GM21576 (cell line): ENCODE measurements at regions not wholly inside any gene's neighbourhood (a gene's known extent, or its start where the extent isn't known, plus 50 kb on each side); places are given as distances from the start of the nearest gene placed in this dataset.
"Not testable (repeated sequence)": the region's sequence is repeated elsewhere in the genome, so short reads cannot be mapped to it uniquely, and the experiment has no call there.

Source experiments
- ATAC-seq: cut with Tn5 transposase; IDR thresholded peaks from one replicate; pipeline ENCODE4 v1.9.1; 2021; ENCODE audit warnings: mild to moderate bottlenecking, moderate library complexity; ENCODE audit not compliant: unreplicated experiment

DNA sequence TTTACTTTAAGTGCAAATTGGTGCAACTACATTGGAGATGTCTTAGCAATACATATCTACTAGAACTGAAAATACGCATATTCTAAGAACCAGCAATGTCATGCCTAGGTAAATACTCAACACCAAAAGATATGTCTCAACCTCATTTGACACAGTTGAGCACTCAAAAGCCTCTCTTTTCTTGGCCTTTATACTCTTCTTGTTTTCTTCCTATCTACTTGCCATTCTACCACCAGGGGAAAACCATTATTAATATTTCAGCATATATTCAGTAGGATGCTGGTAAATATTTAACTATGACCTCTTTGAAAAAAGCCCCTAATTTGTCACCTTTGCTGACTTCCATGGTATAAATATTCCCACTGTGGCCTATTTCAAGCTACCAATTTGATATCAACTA is 443.8 kb downstream of the LRRC70 start:
- ATAC-seq = no peak

DNA sequence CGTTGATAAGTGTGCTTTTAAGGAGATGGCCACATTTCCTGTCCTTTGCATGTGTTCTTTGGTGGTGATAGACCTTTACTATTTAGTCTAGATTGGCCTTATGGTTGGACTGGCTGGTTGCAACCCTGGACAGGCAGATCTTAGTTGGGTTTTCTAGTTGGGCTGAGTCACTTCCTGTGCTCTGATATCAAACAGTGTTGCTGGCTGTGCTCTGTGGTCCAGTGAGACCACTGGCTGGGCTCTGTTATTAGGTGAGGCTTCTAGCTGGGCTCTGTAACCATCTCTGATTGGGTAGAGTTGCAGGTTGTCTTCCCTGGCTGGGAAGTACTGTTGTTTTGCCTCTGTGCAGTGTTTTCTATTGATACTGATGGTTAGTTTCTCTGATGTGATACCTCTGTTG is 432.5 kb downstream of the LRRC70 start:
- no peak for ATAC-seq

GRCh38 chr5:63008195-63008594 is 429.6 kb downstream of the LRRC70 start:
- no peak for ATAC-seq

- ATAC-seq = not testable (repeated sequence)
Measured at GRCh38 chr5:62994842-62995241, 416.2 kb downstream of the LRRC70 start.

GRCh38 chr5:62985749-62986148 is 407.1 kb downstream of the LRRC70 start:
- no peak for ATAC-seq

GRCh38 chr5:62982348-62982747 is 403.7 kb downstream of the LRRC70 start:
- no peak for ATAC-seq

GRCh38 chr5:62980884-62981283 is 402.3 kb downstream of the LRRC70 start:
- no peak for ATAC-seq

GRCh38 chr5:62979472-62979871 is 400.9 kb downstream of the LRRC70 start:
- no peak for ATAC-seq

DNA sequence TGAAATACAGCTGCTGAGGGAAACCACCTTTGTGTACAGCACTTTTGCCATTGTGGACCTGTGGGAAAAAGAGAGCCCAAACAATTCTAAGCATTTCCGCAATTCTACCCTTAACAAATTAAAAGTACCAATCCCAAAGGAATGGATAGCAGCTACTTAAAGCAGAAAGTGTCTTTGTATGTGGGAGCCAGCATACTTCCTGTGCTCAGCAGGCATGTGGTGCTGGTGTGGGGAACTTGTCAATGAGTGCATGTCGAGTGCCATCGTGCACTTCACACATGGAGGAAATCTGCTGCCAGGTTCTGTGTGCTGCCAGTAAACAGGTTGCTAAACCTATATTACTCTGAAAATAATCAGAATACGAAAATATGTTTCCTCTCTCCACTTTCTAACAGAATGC is 399.0 kb downstream of the LRRC70 start:
- ATAC-seq = no peak

DNA sequence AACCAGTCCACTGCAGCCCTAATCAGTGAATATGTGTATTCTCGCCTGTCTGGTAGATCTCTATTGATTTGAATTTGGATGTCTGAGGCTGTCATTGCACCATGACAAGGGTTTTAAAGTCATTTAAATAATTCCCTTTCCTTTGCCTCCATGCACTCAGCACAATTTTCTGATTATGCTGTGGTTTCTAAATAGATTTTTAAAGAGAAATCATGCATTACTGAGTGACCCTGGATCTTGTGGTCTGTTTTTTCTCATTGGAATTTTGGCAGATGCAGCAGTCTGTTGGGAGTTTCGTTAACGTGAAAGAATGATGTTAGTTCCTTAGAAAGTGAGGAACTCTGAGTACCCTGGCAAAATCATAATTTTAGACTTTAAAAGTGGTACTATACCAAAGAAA is 396.0 kb downstream of the LRRC70 start:
- ATAC-seq = no peak

GRCh38 chr5:62969409-62970120 is 390.9 kb downstream of the LRRC70 start:
- ATAC-seq = no peak

DNA sequence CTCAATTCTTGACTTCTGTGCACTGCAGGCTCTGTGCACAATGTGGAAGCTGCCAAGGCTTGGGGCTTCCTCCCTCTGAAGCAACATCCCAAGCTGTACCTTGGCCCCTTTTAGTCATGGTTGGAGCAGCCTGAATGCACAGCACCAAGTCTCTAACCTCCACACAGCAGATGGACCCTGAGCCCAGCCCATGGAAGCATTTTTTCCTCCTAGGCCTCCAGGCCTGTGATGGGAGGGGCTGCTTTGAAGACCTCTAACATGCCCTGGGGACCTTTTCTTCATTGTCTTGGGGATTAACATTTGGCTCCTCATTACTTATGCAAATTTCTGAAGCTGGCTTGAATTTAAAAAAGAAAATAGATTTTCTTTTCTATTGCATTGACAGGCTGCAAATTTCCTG is 385.8 kb downstream of the LRRC70 start:
- ATAC-seq = no peak

DNA sequence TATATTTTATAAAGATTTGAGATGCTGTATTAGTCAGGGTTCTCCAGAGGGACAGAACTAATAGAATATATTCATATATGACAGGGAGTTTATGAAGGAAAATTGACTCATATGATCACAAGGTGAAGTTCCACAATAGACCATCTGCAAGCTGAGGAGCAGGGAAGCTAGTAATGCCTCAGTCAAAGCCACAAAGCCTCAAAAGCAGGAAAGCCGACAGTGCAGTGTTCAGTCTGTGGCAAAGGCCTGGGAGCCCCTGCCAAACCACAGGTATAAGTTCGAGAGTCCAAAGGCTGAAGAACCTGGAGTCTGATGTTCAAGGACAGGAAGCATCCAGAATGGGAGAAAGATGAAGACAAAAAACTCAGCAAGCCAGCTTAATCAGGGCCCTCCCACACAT is 382.2 kb downstream of the LRRC70 start:
- ATAC-seq = no peak

DNA sequence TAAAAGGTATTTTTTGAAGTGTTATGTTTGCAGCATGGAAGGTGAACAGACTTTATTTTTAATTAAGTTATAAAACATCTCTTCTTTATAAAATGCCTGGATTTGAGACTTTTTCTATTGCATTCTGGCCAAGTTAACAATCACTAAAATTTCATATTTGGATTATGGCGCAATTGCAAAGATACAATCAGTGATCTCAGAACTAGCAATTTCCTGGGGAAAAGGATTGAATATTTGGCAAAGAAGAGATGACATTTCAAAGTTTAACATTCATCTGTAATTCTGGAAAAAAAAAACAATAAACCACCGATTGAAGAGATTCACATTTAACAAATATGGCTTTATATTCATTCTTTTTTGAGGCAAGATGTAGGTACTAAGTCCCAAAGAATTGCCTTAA is 378.0 kb downstream of the LRRC70 start:
- no peak for ATAC-seq

DNA sequence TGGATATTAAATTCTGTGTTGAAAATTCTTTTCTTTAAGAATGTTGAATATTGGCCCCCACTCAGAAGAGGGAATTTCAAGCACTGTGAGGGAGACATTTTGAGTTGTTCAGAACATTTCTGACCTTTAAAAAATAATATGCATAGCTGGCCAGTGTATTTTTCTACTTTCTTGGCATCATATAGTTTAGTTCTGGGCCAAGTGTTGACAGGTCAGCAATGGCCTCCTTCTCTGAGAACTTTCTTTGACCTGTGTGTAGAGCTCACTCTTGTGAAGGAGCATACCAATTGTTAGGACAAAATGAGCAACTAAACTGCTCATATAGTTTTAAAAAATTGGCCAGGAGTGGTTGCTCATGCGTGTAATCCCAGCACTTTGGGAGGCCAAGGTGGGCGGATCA is 376.0 kb downstream of the LRRC70 start:
- ATAC-seq = no peak

DNA sequence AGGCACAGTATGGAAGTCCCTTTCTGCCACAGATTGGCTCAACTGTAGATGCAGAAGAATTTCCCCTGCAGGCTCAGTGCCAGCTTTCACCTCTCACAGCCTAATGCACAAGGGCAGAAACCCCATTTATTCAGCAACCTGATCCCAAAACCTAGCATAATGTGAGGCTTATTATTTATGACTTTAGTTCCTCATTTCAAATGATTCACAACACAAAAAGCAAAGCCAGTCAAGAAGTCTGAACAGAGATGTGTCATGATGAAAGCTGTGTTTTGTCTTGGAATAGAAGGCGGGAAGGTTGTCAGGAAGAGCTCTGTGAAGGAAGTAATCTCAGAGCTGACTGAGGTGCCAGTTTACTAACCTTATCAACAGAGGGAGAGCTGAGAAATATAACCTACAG is 369.7 kb downstream of the LRRC70 start:
- no peak for ATAC-seq

DNA sequence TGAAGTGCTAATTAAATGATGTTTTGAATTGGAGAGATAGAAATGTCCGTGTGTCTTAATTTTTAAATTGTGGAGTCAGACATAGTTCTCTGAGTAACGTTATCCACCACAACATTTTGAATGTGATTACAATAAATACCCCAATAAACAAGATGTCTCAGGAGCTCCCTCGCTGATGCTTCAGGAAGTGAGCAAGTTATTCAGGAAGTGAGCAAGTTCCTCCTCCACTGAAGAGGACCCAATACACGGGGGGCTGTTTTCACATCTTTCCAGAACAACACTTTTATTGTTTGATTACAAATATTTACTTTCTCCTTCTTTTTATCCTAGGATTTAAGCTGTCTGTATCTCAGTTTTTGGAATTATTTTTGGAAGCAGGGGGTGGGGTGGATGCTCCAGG is 363.8 kb downstream of the LRRC70 start:
- ATAC-seq = no peak

DNA sequence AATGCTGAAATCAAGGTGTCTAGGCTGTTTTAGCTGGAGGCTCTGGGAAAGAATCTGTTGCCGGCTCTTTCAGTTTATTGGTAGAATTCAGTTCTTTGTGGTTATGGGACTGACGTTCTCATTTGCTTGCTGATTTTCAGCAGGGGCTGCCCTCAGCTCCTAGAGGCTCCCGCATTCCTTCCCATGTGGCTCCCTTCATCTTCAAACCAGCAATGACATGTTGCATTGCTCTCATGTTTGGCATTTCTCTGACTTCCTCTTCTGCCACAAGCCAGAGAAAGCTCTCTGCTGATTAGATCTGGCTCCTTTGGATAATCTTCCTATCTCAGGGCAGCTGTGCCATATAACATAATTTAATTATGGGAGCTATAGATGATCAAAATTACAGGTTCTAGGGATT is 360.3 kb downstream of the LRRC70 start:
- no peak for ATAC-seq

DNA sequence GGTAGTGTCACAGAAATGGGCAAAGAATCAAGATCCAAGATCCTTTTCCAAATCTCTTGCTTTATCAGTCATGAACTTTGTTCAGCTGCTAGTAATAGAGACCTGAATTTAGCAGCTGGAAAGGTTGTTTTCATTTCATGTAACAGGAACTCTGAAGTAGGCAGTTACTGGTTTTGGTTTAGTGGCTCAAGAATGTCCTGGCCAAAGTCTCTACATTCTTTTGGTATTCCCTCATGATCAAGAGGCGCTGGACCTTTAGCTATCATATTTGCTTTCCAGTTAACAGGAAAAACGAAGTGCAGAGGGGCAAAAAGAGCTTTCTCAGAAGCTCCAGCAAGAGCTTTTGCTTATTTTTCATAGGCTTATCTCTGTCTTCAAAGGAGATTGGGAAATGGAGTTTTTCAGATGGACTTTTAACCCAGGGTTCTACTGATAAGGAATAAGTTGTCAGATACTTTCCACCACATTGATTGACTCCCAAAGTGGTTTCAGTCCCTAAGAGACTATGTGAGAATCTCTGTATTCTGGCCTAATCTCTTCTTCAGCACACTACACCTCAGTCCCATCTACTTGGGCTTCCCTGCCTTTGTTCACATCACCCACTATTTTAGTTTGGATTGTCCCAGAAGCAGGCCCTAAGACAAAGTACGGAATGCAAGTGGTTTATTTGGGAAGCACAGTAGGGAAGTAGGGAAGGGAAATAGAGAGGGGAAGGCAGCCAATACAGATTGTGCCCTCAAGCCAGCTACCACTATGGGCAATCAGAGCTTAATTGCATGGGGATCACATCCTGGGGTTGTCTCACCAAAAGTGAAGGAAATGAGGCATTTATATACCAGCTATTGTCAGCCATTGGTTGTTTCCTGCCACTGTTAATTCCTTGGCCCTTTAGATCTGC is 359.3 kb downstream of the LRRC70 start:
- ATAC-seq = no peak

DNA sequence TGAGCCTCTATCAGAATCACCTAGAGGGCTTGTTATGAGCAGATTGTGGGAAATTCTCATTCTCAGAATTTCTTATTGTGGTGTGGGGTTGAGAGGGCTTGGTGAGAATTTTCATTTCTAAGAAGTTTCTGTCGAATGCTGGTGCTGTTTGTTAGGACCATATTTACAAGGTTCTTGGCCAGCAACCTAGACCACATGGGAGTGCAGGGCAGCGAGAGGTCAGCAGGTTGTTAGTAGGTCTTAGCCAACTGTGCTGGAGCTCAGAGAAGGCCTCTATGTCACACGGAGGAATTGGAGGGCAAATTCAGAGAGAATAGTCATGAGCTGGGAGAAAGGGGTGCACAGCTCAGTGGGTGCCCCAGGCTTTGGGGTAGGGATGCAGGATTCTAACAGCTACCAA is 357.0 kb downstream of the LRRC70 start:
- no peak for ATAC-seq

- no peak for ATAC-seq
Measured at GRCh38 chr5:62934319-62934718, 355.7 kb downstream of the LRRC70 start.

DNA sequence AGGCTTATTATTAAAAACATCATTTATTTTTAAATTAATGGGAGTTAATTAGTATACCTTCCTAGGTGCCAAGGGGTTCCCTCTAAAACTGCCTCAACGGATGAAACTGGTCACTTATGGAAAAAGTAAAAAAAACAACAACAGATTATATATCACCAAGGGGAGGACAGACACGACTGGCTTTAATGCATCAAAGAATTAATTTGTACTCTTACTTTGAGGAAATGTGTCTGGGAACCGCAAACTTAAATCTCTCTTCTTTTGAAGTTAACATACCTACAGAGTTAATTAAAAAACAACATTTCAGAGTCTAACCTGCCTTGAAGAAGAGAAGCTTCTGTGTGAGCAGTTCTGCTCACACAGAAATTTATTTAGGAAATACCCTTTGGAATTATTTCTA is 354.6 kb downstream of the LRRC70 start:
- ATAC-seq = no peak
